ENCODE measurements at regions not wholly inside any gene's neighbourhood (a gene's known extent, or its start where the extent isn't known, plus 50 kb on each side); places are given as distances from the start of the nearest gene placed in this dataset.

DNA sequence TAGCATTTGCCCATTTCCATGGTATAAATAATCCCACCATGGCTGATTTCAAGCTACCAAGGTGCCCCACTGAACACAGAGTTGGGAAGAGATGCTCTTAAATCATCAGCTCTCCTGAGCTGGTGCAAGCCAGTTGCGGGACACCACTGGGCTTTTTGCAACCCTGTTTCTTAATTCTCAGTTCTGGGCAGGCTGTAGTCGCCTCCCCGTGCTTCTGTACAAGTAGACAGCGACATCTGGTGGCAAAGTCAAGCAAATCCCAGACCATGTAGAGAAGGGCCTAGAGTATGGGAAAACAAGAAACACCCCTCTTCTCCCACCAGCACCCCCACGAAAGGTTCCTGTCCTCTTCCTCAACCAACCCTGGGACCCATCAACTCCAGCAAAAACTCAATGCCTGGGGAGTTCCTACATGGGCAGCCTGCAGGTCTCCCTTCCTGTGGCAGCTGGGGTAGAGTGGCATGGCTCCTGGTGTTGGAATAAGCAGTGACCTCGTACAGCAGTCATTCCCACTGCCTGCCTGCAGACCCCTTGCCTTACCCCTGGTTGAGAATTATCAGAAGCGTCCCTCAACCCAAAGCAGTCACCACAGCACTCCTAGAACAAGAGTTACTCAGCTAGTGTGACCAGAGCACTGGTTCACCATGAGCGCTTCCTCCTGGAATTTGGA lies 68.4 kb downstream of the IGLL5 start:
- H3K4me1 ChIP-seq (ENCODE audit: insufficient read depth, low read length, poor library complexity, severe bottlenecking) = peaks cover 63% of the 10 kb centered on the region
- H4K20me1 ChIP-seq (ENCODE audit: insufficient read depth, low read length) = no peaks in the 10 kb centered on the region
- H3K9me2 ChIP-seq (ENCODE audit: insufficient read depth, low read length) = no peaks in the 10 kb centered on the region
- peaks cover 19% of the 10 kb centered on the region for H3K36me3 ChIP-seq (ENCODE audit: insufficient read depth, low read length)
- no peak overlapping the region for H3K27ac ChIP-seq (ENCODE audit: low read depth, low read length, poor library complexity, severe bottlenecking)
- CTCF ChIA-PET (ENCODE audit: unreplicated experiment) = interaction anchor here (1.0 to 4.0 kb wide), 8 partner anchors 13 to 106 kb away, joined by 3 to 23 read pairs (median 10); no protein-coding TSS in a partner anchor
- no peak overlapping the region for H2AFZ ChIP-seq (ENCODE audit: low read length)
- no peaks in the 10 kb centered on the region for H3K79me2 ChIP-seq (ENCODE audit: insufficient read depth, low read depth, low read length)
- H3K4me2 ChIP-seq (ENCODE audit: low read length) = peak overlapping the region; percentile 7
- POLR2A ChIA-PET = interaction anchor here (0.7 kb wide), 1 partner anchor 264 kb away, joined by 3 read pairs; no protein-coding TSS in a partner anchor
- intact Hi-C loops (cut with micrococcal nuclease; ENCODE audit: unreplicated experiment) = loop anchor here (1.0 to 10.0 kb wide), 8 partner anchors 101 to 429 kb away; no protein-coding TSS in a partner anchor
- TF ChIP-seq EZH2phosphoT487 (IDR thresholded peaks at IDR 0.05; ENCODE audit: borderline replicate concordance, low read depth, low read length) (no peak), CTCF (conservative IDR thresholded peaks at IDR 0.05; ENCODE audit: low read length) (peak; percentile 94)
- BruUV-seq (replicated peaks) = no TSS peak
- DNase-seq (ENCODE audit: low spot score) = peak; percentile 83
- H3K9me3 ChIP-seq (ENCODE audit: low read length) = peaks cover 19% of the 10 kb centered on the region
- no peak overlapping the region for H3K4me3 ChIP-seq (ENCODE audit: low read depth, low read length, poor library complexity, severe bottlenecking)

GRCh38 chr22:22957090-22957489 lies 69.5 kb downstream of the IGLL5 start:
- Histone ChIP-seq H3K4me2 (ENCODE audit: low read length) (no peak overlapping the region), H3K9me2 (ENCODE audit: insufficient read depth, low read length) (no peaks in the 10 kb centered on the region), H3K4me3 (ENCODE audit: low read depth, low read length, poor library complexity, severe bottlenecking) (no peak overlapping the region), H2AFZ (ENCODE audit: low read length) (no peak overlapping the region), H3K27ac (ENCODE audit: low read depth, low read length, poor library complexity, severe bottlenecking) (no peak overlapping the region), H3K4me1 (ENCODE audit: insufficient read depth, low read length, poor library complexity, severe bottlenecking) (peaks cover 54% of the 10 kb centered on the region), H3K36me3 (ENCODE audit: insufficient read depth, low read length) (peaks cover 24% of the 10 kb centered on the region), H4K20me1 (ENCODE audit: insufficient read depth, low read length) (no peaks in the 10 kb centered on the region), H3K79me2 (ENCODE audit: insufficient read depth, low read depth, low read length) (no peaks in the 10 kb centered on the region), H3K9me3 (ENCODE audit: low read length) (peaks cover 24% of the 10 kb centered on the region)
- POLR2A ChIA-PET = interaction anchor here (1.4 to 2.2 kb wide), 2 partner anchors 107 to 171 kb away, joined by 3 to 8 read pairs; no protein-coding TSS in a partner anchor
- no TSS peak for BruUV-seq (replicated peaks)
- CTCF ChIA-PET (ENCODE audit: unreplicated experiment) = interaction anchor here (0.6 to 4.0 kb wide), 5 partner anchors 99 to 145 kb away, joined by 3 to 23 read pairs (median 3); no protein-coding TSS in a partner anchor
- no peak for DNase-seq (ENCODE audit: low spot score)
- TF ChIP-seq CTCF (conservative IDR thresholded peaks at IDR 0.05; ENCODE audit: low read length) (no peak), EZH2phosphoT487 (IDR thresholded peaks at IDR 0.05; ENCODE audit: borderline replicate concordance, low read depth, low read length) (no peak)
- intact Hi-C loops (cut with micrococcal nuclease; ENCODE audit: unreplicated experiment) = loop anchor here (5.0 to 10.0 kb wide), 5 partner anchors 185 to 428 kb away; no protein-coding TSS in a partner anchor

DNA sequence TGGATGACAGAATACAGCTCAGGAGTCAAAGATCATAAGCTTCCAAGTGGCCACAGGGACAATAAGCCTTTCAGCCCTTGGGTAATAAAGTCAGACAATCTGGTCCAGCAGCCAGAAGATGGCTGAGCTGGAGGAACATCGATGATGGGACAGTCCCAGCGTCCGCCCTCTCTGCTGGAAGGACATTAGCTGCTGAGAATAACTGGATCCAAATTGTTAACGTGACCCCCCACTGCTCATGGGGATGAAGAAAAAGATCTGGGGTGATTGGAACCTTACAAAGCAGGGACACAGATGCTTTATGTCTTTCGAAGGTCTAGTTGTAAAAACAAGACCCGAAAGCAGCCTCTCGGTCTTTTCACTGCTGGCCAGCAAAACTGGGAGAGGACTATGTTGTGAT lies 71.0 kb downstream of the IGLL5 start:
- intact Hi-C loops (cut with micrococcal nuclease; ENCODE audit: unreplicated experiment) = loop anchor here (1.0 to 10.0 kb wide), 10 partner anchors 78 to 426 kb away; partner anchors contain the start of gene GNAZ
- H2AFZ ChIP-seq (ENCODE audit: low read length) = no peak overlapping the region
- peaks cover 19% of the 10 kb centered on the region for H3K36me3 ChIP-seq (ENCODE audit: insufficient read depth, low read length)
- no TSS peak for BruUV-seq (replicated peaks)
- peaks cover 42% of the 10 kb centered on the region for H3K4me1 ChIP-seq (ENCODE audit: insufficient read depth, low read length, poor library complexity, severe bottlenecking)
- H3K4me2 ChIP-seq (ENCODE audit: low read length) = no peak overlapping the region
- no peak overlapping the region for H3K27ac ChIP-seq (ENCODE audit: low read depth, low read length, poor library complexity, severe bottlenecking)
- H3K9me2 ChIP-seq (ENCODE audit: insufficient read depth, low read length) = no peaks in the 10 kb centered on the region
- POLR2A ChIA-PET = interaction anchor here (1.2 to 2.2 kb wide), 3 partner anchors 75 to 146 kb away, joined by 4 to 8 read pairs (median 7); no protein-coding TSS in a partner anchor
- no peak for DNase-seq (ENCODE audit: low spot score)
- peaks cover 23% of the 10 kb centered on the region for H3K9me3 ChIP-seq (ENCODE audit: low read length)
- CTCF ChIA-PET (ENCODE audit: unreplicated experiment) = interaction anchor here (0.6 to 3.1 kb wide), 5 partner anchors 101 to 350 kb away, joined by 3 to 23 read pairs (median 4); no protein-coding TSS in a partner anchor
- H3K4me3 ChIP-seq (ENCODE audit: low read depth, low read length, poor library complexity, severe bottlenecking) = no peak overlapping the region
- no peaks in the 10 kb centered on the region for H3K79me2 ChIP-seq (ENCODE audit: insufficient read depth, low read depth, low read length)
- TF ChIP-seq CTCF (conservative IDR thresholded peaks at IDR 0.05; ENCODE audit: low read length) = no peak
- TF ChIP-seq EZH2phosphoT487 (IDR thresholded peaks at IDR 0.05; ENCODE audit: borderline replicate concordance, low read depth, low read length) = no peak
- no peaks in the 10 kb centered on the region for H4K20me1 ChIP-seq (ENCODE audit: insufficient read depth, low read length)
